Mucosa of rectum (tissue), 2 donors: ENCODE measurements at regions not wholly inside any gene's neighbourhood (a gene's known extent, or its start where the extent isn't known, plus 50 kb on each side); places are given as distances from the start of the nearest gene placed in this dataset.

Source experiments
- H3K27ac ChIP-seq, 2 donors: one replicate each; pipeline ENCODE4 v1.7.0; 2013; ENCODE audit warnings: inconsistent platforms in 2 of 2, low read depth in 2 of 2, low read length in 2 of 2
- H3K27me3 ChIP-seq, 2 donors: one replicate each; pipeline ENCODE4 v1.7.0; 2013; ENCODE audit warnings: low read length in 2 of 2; ENCODE audit not compliant: control insufficient read depth in 2 of 2, insufficient read depth in 2 of 2
- H3K36me3 ChIP-seq, 2 donors: one replicate each; pipeline ENCODE4 v1.7.0; 2013; ENCODE audit warnings: low read length in 2 of 2; ENCODE audit not compliant: control insufficient read depth in 2 of 2, insufficient read depth in 2 of 2
- H3K4me1 ChIP-seq, 2 donors: one replicate each; pipeline ENCODE4 v1.7.0; 2013; ENCODE audit warnings: low read length in 2 of 2, mild to moderate bottlenecking in 1 of 2; ENCODE audit not compliant: control insufficient read depth in 2 of 2, insufficient read depth in 2 of 2
- H3K4me3 ChIP-seq, 2 donors: one replicate each; pipeline ENCODE4 v1.7.0; 2013; ENCODE audit warnings: low read length in 2 of 2
- H3K9ac ChIP-seq, 2 donors: one replicate each; pipeline ENCODE4 v1.7.0; 2013; ENCODE audit warnings: low read length in 2 of 2, low read depth in 1 of 2, mild to moderate bottlenecking in 1 of 2
- H3K9me3 ChIP-seq, 2 donors: one replicate each; pipeline ENCODE4 v1.7.0; 2013; ENCODE audit warnings: low read length in 2 of 2; ENCODE audit not compliant: control insufficient read depth in 2 of 2
- donor health status: healthy.
- donor health status: Normal muscosa, but diverticular disease.

GRCh38 chr2:236818281-236819045, 248.8 kb downstream of the ACKR3 start:
- Histone ChIP-seq H3K4me3 (no peak overlapping the region), H3K27ac (no peak overlapping the region), H3K36me3 (no peaks in the 10 kb centered on the region), H3K4me1 (no peaks in the 10 kb centered on the region), H3K27me3 (no peaks in the 10 kb centered on the region), H3K9ac (no peak overlapping the region), H3K9me3 (no peaks in the 10 kb centered on the region)

- H3K4me3 ChIP-seq: no peak overlapping the region
- H3K9ac ChIP-seq: no peak overlapping the region
- no peak overlapping the region for H3K27ac ChIP-seq
- H3K27me3 ChIP-seq: no peaks in the 10 kb centered on the region
- no peaks in the 10 kb centered on the region for H3K4me1 ChIP-seq
- no peaks in the 10 kb centered on the region for H3K9me3 ChIP-seq
- no peaks in the 10 kb centered on the region for H3K36me3 ChIP-seq
These were observed 249.8 kb downstream of the ACKR3 start for GRCh38 chr2:236819275-236820002.

GRCh38 chr2:236820763-236821344, 251.2 kb downstream of the ACKR3 start:
- Histone ChIP-seq H3K27ac (no peak overlapping the region), H3K27me3 (no peaks in the 10 kb centered on the region), H3K9me3 (no peaks in the 10 kb centered on the region), H3K36me3 (no peaks in the 10 kb centered on the region), H3K9ac (no peak overlapping the region), H3K4me1 (no peaks in the 10 kb centered on the region), H3K4me3 (no peak overlapping the region)

- Histone ChIP-seq H3K27me3 (no peaks in the 10 kb centered on the region), H3K4me1 (no peaks in the 10 kb centered on the region), H3K4me3 (no peak overlapping the region), H3K9ac (no peak overlapping the region), H3K9me3 (no peaks in the 10 kb centered on the region), H3K27ac (no peak overlapping the region), H3K36me3 (no peaks in the 10 kb centered on the region)
These were observed 253.5 kb downstream of the ACKR3 start for GRCh38 chr2:236823041-236823629.

GRCh38 chr2:236823963-236824362, 254.3 kb downstream of the ACKR3 start:
- Histone ChIP-seq H3K4me3 (no peak overlapping the region), H3K9me3 (no peaks in the 10 kb centered on the region), H3K4me1 (no peaks in the 10 kb centered on the region), H3K36me3 (no peaks in the 10 kb centered on the region), H3K9ac (no peak overlapping the region), H3K27ac (no peak overlapping the region), H3K27me3 (no peaks in the 10 kb centered on the region)

GRCh38 chr2:236824836-236825235, 255.2 kb downstream of the ACKR3 start:
- Histone ChIP-seq H3K36me3 (no peaks in the 10 kb centered on the region), H3K4me3 (no peak overlapping the region), H3K27me3 (no peaks in the 10 kb centered on the region), H3K4me1 (no peaks in the 10 kb centered on the region), H3K9me3 (no peaks in the 10 kb centered on the region), H3K27ac (no peak overlapping the region), H3K9ac (no peak overlapping the region)

GRCh38 chr2:236825989-236826510, 256.4 kb downstream of the ACKR3 start:
- H3K27ac ChIP-seq: no peak overlapping the region
- H3K27me3 ChIP-seq: no peaks in the 10 kb centered on the region
- no peak overlapping the region for H3K4me3 ChIP-seq
- no peaks in the 10 kb centered on the region for H3K4me1 ChIP-seq
- no peak overlapping the region for H3K9ac ChIP-seq
- no peaks in the 10 kb centered on the region for H3K36me3 ChIP-seq
- H3K9me3 ChIP-seq: no peaks in the 10 kb centered on the region

GRCh38 chr2:236826606-236827156, 257.1 kb downstream of the ACKR3 start:
- Histone ChIP-seq H3K9ac (no peak overlapping the region), H3K9me3 (no peaks in the 10 kb centered on the region), H3K4me3 (no peak overlapping the region), H3K36me3 (no peaks in the 10 kb centered on the region), H3K27ac (no peak overlapping the region), H3K27me3 (no peaks in the 10 kb centered on the region), H3K4me1 (no peaks in the 10 kb centered on the region)

- Histone ChIP-seq H3K4me3 (no peak overlapping the region), H3K4me1 (no peaks in the 10 kb centered on the region), H3K9ac (no peak overlapping the region), H3K36me3 (no peaks in the 10 kb centered on the region), H3K9me3 (no peaks in the 10 kb centered on the region), H3K27ac (no peak overlapping the region), H3K27me3 (no peaks in the 10 kb centered on the region)
These were observed 257.7 kb upstream of the COPS8 start for GRCh38 chr2:236827997-236828396.
